Transverse colon (tissue), 4 donors: ENCODE measurements at regions not wholly inside any gene's neighbourhood (a gene's known extent, or its start where the extent isn't known, plus 50 kb on each side); places are given as distances from the start of the nearest gene placed in this dataset.

ENCODE experiments used
- POLR2A ChIP-seq: fragments of 450-650 bp; IDR thresholded peaks from one replicate; pipeline ENCODE4 v1.6.1; 2016; ENCODE audit warnings: antibody characterized with exemption, mild to moderate bottlenecking, moderate library complexity
- POLR2AphosphoS5 ChIP-seq, 3 donors: sonication (generic); formaldehyde crosslinking; IDR thresholded peaks; one replicate each; pipeline ENCODE4 v1.6.1; 2016; ENCODE audit warnings: antibody characterized with exemption in 3 of 3
- TF ChIP-seq, protein P1 (sequence below), 5 experiments: fragments of 200-600 bp in 3 of 5; fragments of 450-650 bp in 2 of 5; sonication (generic) in 3 of 5; IDR thresholded peaks; 1 replicate in 2 of 5; 2 replicates in 3 of 5; pipeline ENCODE4 v1.5.1; 2016 to 2017; ENCODE audit warnings: antibody characterized with exemption in 5 of 5, inconsistent platforms in 3 of 5, mild to moderate bottlenecking in 2 of 5, moderate library complexity in 1 of 5

DNA sequence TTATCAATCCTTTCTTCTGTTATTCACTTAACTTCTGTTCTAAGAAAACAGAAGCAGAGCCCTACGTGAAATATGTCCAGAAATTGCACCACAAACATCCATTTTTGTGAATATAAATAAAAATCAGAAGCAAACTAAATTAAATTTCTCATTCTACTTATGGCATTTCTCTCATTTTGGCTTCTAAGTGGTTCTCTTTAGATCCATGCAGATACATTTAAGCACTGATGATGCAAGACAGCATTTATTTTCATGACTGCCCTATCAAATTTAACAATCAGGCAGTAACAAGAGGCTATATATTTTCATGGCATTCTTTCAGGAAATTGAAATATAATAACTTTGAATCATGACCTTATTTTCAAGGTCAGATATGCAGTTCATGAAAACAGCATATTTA, 1049.6 kb downstream of the GRM8 start:
- TF ChIP-seq POLR2AphosphoS5 (IDR thresholded peaks at IDR 0.05) (no peak), POLR2A (no peak)
- TF ChIP-seq, protein P1, sequence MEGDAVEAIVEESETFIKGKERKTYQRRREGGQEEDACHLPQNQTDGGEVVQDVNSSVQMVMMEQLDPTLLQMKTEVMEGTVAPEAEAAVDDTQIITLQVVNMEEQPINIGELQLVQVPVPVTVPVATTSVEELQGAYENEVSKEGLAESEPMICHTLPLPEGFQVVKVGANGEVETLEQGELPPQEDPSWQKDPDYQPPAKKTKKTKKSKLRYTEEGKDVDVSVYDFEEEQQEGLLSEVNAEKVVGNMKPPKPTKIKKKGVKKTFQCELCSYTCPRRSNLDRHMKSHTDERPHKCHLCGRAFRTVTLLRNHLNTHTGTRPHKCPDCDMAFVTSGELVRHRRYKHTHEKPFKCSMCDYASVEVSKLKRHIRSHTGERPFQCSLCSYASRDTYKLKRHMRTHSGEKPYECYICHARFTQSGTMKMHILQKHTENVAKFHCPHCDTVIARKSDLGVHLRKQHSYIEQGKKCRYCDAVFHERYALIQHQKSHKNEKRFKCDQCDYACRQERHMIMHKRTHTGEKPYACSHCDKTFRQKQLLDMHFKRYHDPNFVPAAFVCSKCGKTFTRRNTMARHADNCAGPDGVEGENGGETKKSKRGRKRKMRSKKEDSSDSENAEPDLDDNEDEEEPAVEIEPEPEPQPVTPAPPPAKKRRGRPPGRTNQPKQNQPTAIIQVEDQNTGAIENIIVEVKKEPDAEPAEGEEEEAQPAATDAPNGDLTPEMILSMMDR (IDR thresholded peaks at IDR 0.05), result no peak
